ENCODE measurements at regions not wholly inside any gene's neighbourhood (a gene's known extent, or its start where the extent isn't known, plus 50 kb on each side); places are given as distances from the start of the nearest gene placed in this dataset.
A peak's percentile ranks its signal among the peaks of the same experiment; 100 is the strongest.

DNA sequence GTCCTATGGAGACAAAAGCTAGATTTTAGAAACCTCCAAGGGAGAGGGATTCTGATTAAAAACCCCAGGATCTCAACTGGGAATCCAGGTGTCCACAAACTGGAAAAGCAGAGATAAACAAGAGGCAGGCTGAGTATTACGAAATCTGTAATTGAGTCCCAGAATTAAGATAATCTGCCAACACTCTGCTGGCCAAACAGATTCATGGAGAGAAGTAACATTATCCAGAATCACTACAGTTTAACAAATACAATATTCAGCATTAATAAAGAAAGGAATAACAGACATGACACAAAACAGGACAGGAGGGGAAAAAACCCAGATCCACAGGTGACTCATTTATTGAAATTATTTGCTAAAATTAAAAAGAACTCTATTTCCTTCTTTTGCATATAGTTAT lies 227.2 kb upstream of the NANOGP8 start:
- dilution Hi-C loops (cut with HindIII; ENCODE audit: low sequenced_read_pairs, unreplicated experiment) (no loop called here), intact Hi-C loops (cut with micrococcal nuclease) (no loop called here), in situ Hi-C loops (cut with MboI; ENCODE audit: low sequenced_read_pairs) (no loop called here)
- no peak for ATAC-seq (ENCODE audit: low read depth)
- Histone ChIP-seq H2BK20ac (ENCODE audit: low read depth, low read length) (no peak overlapping the region), H4K8ac (ENCODE audit: low read depth in 2 of 2, low read length in 2 of 2) (no peak overlapping the region), H3K4ac (ENCODE audit: low read depth, low read length) (no peak overlapping the region), H3K23ac (ENCODE audit: low read depth, low read length) (no peak overlapping the region), H2BK5ac (ENCODE audit: low read depth, low read length, poor library complexity, severe bottlenecking) (no peak overlapping the region), H3K4me1 (ENCODE audit: control insufficient read depth, insufficient read depth, low read length) (peaks cover 6% of the 10 kb centered on the region; the same call in 1 of the 2 replicates), H4K20me1 (ENCODE audit: insufficient read depth, low read length) (no peaks in the 10 kb centered on the region), H3K4me2 (ENCODE audit: low read depth, low read length) (no peak overlapping the region), H3K9me3 (ENCODE audit: control insufficient read depth, insufficient read depth, low read length) (no peaks in the 10 kb centered on the region), H3K18ac (ENCODE audit: low read depth, low read length) (peak overlapping the region; percentile 12; the same call in 1 of the 2 replicates), H2AFZ (replicated peaks; ENCODE audit: low read length, poor library complexity) (no peak overlapping the region), H3K9ac (ENCODE audit: low read depth, low read length) (no peak overlapping the region), H3K79me1 (ENCODE audit: low read depth in 1 of 2, low read length in 2 of 2) (no peaks in the 10 kb centered on the region), H3K36me3 (ENCODE audit: control insufficient read depth, insufficient read depth, low read length) (no peaks in the 10 kb centered on the region), H3K27me3 (ENCODE audit: control insufficient read depth, insufficient read depth, low read length) (no peaks in the 10 kb centered on the region), H3K27ac (ENCODE audit: insufficient read depth, low read length) (no peak overlapping the region), H2AK5ac (ENCODE audit: low read depth, low read length) (no peak overlapping the region), H2AK9ac (replicated peaks; ENCODE audit: low read depth, low read length, poor library complexity) (no peak overlapping the region), H3K14ac (replicated peaks; ENCODE audit: low read depth, low read length) (no peak overlapping the region), H3K56ac (ENCODE audit: extremely low read depth, insufficient read depth, low read length) (no peak overlapping the region), H2BK120ac (ENCODE audit: low read depth, low read length) (no peak overlapping the region), H4K5ac (ENCODE audit: low read depth, low read length) (no peak overlapping the region), H3K4me3 (ENCODE audit: insufficient read depth, low read depth, low read length) (no peak overlapping the region), H3K9me1 (ENCODE audit: insufficient read depth, low read length) (no peaks in the 10 kb centered on the region), H4K91ac (ENCODE audit: insufficient read depth, low read depth, low read length) (no peak overlapping the region), H2BK15ac (ENCODE audit: low read depth, low read length) (no peak overlapping the region)
- TF ChIP-seq CEBPB (IDR thresholded peaks at IDR 0.05; ENCODE audit: low read depth, low read length) (peak; percentile 66; the same call in 1 of the 2 replicates), RCOR1 (IDR thresholded peaks at IDR 0.05; ENCODE audit: insufficient replicate concordance, low read length) (no peak), RAD21 (IDR thresholded peaks at IDR 0.05; ENCODE audit: low read length) (no peak), SMC3 (IDR thresholded peaks at IDR 0.05; ENCODE audit: low read depth, low read length) (no peak), RFX5 (IDR thresholded peaks at IDR 0.05; ENCODE audit: low read depth, low read length) (no peak)
- TF ChIP-seq, protein P1, sequence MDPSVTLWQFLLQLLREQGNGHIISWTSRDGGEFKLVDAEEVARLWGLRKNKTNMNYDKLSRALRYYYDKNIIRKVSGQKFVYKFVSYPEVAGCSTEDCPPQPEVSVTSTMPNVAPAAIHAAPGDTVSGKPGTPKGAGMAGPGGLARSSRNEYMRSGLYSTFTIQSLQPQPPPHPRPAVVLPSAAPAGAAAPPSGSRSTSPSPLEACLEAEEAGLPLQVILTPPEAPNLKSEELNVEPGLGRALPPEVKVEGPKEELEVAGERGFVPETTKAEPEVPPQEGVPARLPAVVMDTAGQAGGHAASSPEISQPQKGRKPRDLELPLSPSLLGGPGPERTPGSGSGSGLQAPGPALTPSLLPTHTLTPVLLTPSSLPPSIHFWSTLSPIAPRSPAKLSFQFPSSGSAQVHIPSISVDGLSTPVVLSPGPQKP (IDR thresholded peaks at IDR 0.05; ENCODE audit: borderline replicate concordance, low read depth, low read length), result no peak
- no CpG with 5 or more reads among the region's 1 CpG for WGBS, 2 experiments (ENCODE audit: extremely low coverage in 2 of 2, insufficient read length in 1 of 2)
- ChIA-PET POLR2A (ENCODE audit: unreplicated experiment) (no interaction called here), CTCF (interaction anchor here (0.7 kb wide), 1 partner anchor 38 kb away, joined by 3 read pairs; no protein-coding TSS in a partner anchor)
- no TSS peak for BruUV-seq (replicated peaks)
- no peak for DNase-seq
